Neural progenitor cell (in vitro differentiated cells): ENCODE measurements at regions not wholly inside any gene's neighbourhood (a gene's known extent, or its start where the extent isn't known, plus 50 kb on each side); places are given as distances from the start of the nearest gene placed in this dataset.

ENCODE experiments used
- DNase-seq: peaks from one replicate; pipeline ENCODE4 v3.0.0-alpha.2; 2016; ENCODE audit warnings: low spot score
- H2AFZ ChIP-seq: fragments of 200-600 bp; sonication (generic); replicated peaks from 2 replicates; pipeline ENCODE4 v1.6.1; 2016; ENCODE audit warnings: antibody characterized with exemption
- H3F3A ChIP-seq: fragments of 200-600 bp; sonication (generic); 2 replicates; pipeline ENCODE4 v1.6.1; 2016; ENCODE audit warnings: antibody characterized with exemption, low read depth
- H3K27ac ChIP-seq: fragments of 200-600 bp; sonication (generic); 2 replicates; pipeline ENCODE4 v1.5.1; 2016; ENCODE audit warnings: mild to moderate bottlenecking
- H3K27me3 ChIP-seq: fragments of 200-600 bp; sonication (generic); 2 replicates; pipeline ENCODE4 v1.6.1; 2016; ENCODE audit warnings: mild to moderate bottlenecking, moderate library complexity
- H3K36me3 ChIP-seq: fragments of 200-600 bp; sonication (generic); 2 replicates; pipeline ENCODE4 v1.5.1; 2016
- H3K4me1 ChIP-seq: fragments of 200-600 bp; sonication (generic); 2 replicates; pipeline ENCODE4 v1.6.1; 2016; ENCODE audit warnings: mixed run types
- H3K4me2 ChIP-seq: fragments of 200-600 bp; sonication (generic); 2 replicates; pipeline ENCODE4 v1.6.1; 2016
- H3K4me3 ChIP-seq: fragments of 200-600 bp; sonication (generic); 2 replicates; pipeline ENCODE4 v1.5.1; 2016
- H3K79me2 ChIP-seq: fragments of 200-600 bp; sonication (generic); 2 replicates; pipeline ENCODE4 v1.6.1; 2016; ENCODE audit warnings: low read depth
- H3K9ac ChIP-seq: fragments of 200-600 bp; sonication (generic); 2 replicates; pipeline ENCODE4 v1.6.1; 2016
- H3K9me3 ChIP-seq: fragments of 200-600 bp; sonication (generic); 2 replicates; pipeline ENCODE4 v1.5.1; 2016; ENCODE audit warnings: low read depth
- H4K20me1 ChIP-seq: fragments of 200-600 bp; sonication (generic); 2 replicates; pipeline ENCODE4 v1.6.1; 2016; ENCODE audit warnings: low read depth
- H3K27ac Mint-ChIP-seq: 3 replicates; pipeline ENCODE4 v1.8.0; 2021; ENCODE audit warnings: mixed read lengths
- H3K27me3 Mint-ChIP-seq: 2 replicates; pipeline ENCODE4 v1.8.0; 2022; ENCODE audit warnings: low read depth, mild to moderate bottlenecking, inconsistent platforms, moderate library complexity, mixed read lengths; ENCODE audit not compliant: insufficient read depth
- H3K36me3 Mint-ChIP-seq: 3 replicates; pipeline ENCODE4 v1.8.0; 2021; ENCODE audit warnings: mixed read lengths
- H3K4me1 Mint-ChIP-seq: 3 replicates; pipeline ENCODE4 v1.8.0; 2021; ENCODE audit warnings: mixed read lengths
- H3K4me3 Mint-ChIP-seq: 3 replicates; pipeline ENCODE4 v1.8.0; 2021; ENCODE audit warnings: mild to moderate bottlenecking, moderate library complexity, mixed read lengths
- H3K9me3 Mint-ChIP-seq: 3 replicates; pipeline ENCODE4 v1.8.0; 2020; ENCODE audit warnings: mixed read lengths
- EZH2 ChIP-seq: fragments of 200-600 bp; sonication (generic); IDR thresholded peaks from 2 replicates; pipeline ENCODE4 v1.6.1; 2017; ENCODE audit warnings: antibody characterized with exemption, mild to moderate bottlenecking, moderate library complexity
- EZH2phosphoT487 ChIP-seq: fragments of 200-600 bp; sonication (generic); IDR thresholded peaks from 2 replicates; pipeline ENCODE4 v1.6.1; 2017; ENCODE audit warnings: antibody characterized with exemption
- TF ChIP-seq, protein P1 (sequence below): fragments of 200-600 bp; sonication (generic); IDR thresholded peaks from 2 replicates; pipeline ENCODE4 v1.5.1; 2017; ENCODE audit warnings: antibody characterized with exemption, mild to moderate bottlenecking

DNA sequence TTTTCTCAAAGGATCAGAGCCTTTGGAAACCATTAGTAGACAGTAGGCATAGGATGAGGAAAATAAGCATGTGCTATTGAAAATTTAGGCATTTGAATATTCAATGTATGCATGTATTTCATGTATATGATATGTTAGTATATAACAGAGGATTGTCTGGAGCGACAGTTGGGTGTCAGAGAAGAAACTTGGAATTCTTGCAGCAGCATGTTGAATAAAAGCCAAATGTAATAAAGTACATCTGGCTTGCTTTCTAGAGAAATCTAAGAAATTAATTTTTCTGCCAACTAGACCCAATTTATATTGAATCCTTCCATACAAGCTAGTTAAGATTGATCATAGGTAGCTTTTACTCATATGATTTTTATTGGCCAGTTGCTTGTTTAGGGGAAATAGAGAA lies 578.8 kb downstream of the CDH11 start:
- Histone ChIP-seq H2AFZ (no peak overlapping the region), H3K4me1 (peaks cover 20% of the 10 kb centered on the region), H3K9me3 (no peaks in the 10 kb centered on the region), H3K27me3 (no peaks in the 10 kb centered on the region), H3K79me2 (no peaks in the 10 kb centered on the region), H4K20me1 (no peaks in the 10 kb centered on the region), H3F3A (peaks cover 15% of the 10 kb centered on the region), H3K27ac (no peak overlapping the region), H3K36me3 (peaks cover 5% of the 10 kb centered on the region), H3K4me3 (no peak overlapping the region), H3K4me2 (no peak overlapping the region), H3K9ac (no peak overlapping the region)
- TF ChIP-seq, protein P1, sequence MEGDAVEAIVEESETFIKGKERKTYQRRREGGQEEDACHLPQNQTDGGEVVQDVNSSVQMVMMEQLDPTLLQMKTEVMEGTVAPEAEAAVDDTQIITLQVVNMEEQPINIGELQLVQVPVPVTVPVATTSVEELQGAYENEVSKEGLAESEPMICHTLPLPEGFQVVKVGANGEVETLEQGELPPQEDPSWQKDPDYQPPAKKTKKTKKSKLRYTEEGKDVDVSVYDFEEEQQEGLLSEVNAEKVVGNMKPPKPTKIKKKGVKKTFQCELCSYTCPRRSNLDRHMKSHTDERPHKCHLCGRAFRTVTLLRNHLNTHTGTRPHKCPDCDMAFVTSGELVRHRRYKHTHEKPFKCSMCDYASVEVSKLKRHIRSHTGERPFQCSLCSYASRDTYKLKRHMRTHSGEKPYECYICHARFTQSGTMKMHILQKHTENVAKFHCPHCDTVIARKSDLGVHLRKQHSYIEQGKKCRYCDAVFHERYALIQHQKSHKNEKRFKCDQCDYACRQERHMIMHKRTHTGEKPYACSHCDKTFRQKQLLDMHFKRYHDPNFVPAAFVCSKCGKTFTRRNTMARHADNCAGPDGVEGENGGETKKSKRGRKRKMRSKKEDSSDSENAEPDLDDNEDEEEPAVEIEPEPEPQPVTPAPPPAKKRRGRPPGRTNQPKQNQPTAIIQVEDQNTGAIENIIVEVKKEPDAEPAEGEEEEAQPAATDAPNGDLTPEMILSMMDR: no peak
- TF ChIP-seq EZH2phosphoT487: no peak
- TF ChIP-seq EZH2: no peak
- no peak for DNase-seq
- peaks cover 4% of the 10 kb centered on the region for H3K27me3 Mint-ChIP-seq
- H3K36me3 Mint-ChIP-seq: no peaks in the 10 kb centered on the region
- no peak overlapping the region for H3K27ac Mint-ChIP-seq
- H3K4me3 Mint-ChIP-seq: no peak overlapping the region
- peaks cover 4% of the 10 kb centered on the region for H3K9me3 Mint-ChIP-seq
- peaks cover 7% of the 10 kb centered on the region for H3K4me1 Mint-ChIP-seq

DNA sequence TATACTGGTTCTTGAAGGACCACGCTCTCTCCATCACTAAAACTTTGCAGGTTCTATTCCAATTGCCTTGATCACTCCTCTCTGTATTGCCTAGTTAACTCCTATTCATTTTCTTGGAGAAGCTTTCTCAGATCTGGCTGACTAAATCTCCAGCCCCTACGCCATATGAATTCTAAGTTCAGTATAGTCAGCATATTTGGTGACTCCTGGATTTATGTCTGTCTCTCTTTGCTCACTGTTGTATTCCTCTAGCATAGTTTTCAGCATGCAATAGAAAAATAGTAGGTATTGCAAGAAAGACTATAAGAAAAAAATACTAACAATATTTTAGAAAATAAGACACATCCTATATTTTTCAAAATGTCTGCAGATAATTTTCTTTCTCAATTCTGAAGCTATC lies 579.7 kb downstream of the CDH11 start:
- Mint-ChIP-seq H3K27me3 (no peaks in the 10 kb centered on the region), H3K9me3 (peaks cover 4% of the 10 kb centered on the region), H3K27ac (no peak overlapping the region), H3K4me3 (no peak overlapping the region), H3K36me3 (no peaks in the 10 kb centered on the region), H3K4me1 (peaks cover 7% of the 10 kb centered on the region)
- H2AFZ ChIP-seq: no peak overlapping the region
- H3F3A ChIP-seq: peaks cover 15% of the 10 kb centered on the region
- H3K4me2 ChIP-seq: no peak overlapping the region
- H3K9ac ChIP-seq: no peak overlapping the region
- no peak overlapping the region for H3K4me3 ChIP-seq
- no peak overlapping the region for H3K27ac ChIP-seq
- H3K79me2 ChIP-seq: no peaks in the 10 kb centered on the region
- no peaks in the 10 kb centered on the region for H4K20me1 ChIP-seq
- peaks cover 5% of the 10 kb centered on the region for H3K36me3 ChIP-seq
- H3K4me1 ChIP-seq: peaks cover 20% of the 10 kb centered on the region
- H3K9me3 ChIP-seq: no peaks in the 10 kb centered on the region
- no peak for DNase-seq
- TF ChIP-seq EZH2phosphoT487 (no peak), EZH2 (no peak)
- TF ChIP-seq, protein P1: no peak
- H3K27me3 ChIP-seq: no peaks in the 10 kb centered on the region

DNA sequence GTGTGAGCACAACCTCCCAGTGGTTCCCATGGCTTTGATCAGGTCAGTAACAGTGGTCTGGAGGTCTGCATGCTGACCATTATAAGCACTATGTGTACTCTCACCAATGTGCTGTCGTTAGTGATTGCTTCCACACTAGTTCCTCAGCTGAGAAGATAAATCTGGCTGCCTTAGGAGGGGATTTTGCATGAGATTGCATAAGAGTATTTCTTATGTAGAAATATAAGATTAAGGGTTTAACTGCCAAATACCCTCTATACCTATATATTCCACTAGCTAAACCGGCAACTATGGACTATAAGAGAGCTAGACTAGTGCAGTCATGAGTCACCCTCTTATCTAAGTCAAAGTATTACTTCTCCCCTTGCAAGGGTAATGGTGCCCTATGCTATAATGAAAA lies 580.2 kb downstream of the CDH11 start:
- Histone ChIP-seq H3K9ac (no peak overlapping the region), H3F3A (peaks cover 15% of the 10 kb centered on the region), H2AFZ (no peak overlapping the region), H3K4me1 (peaks cover 20% of the 10 kb centered on the region), H3K4me2 (no peak overlapping the region), H3K9me3 (no peaks in the 10 kb centered on the region), H3K36me3 (peaks cover 5% of the 10 kb centered on the region), H3K4me3 (no peak overlapping the region), H3K27me3 (no peaks in the 10 kb centered on the region), H3K27ac (no peak overlapping the region), H3K79me2 (no peaks in the 10 kb centered on the region), H4K20me1 (no peaks in the 10 kb centered on the region)
- H3K36me3 Mint-ChIP-seq: no peaks in the 10 kb centered on the region
- peaks cover 4% of the 10 kb centered on the region for H3K9me3 Mint-ChIP-seq
- DNase-seq: no peak
- H3K4me3 Mint-ChIP-seq: no peak overlapping the region
- H3K27ac Mint-ChIP-seq: no peak overlapping the region
- H3K4me1 Mint-ChIP-seq: peaks cover 7% of the 10 kb centered on the region
- TF ChIP-seq EZH2 (no peak), EZH2phosphoT487 (no peak)
- TF ChIP-seq, protein P1: no peak
- no peaks in the 10 kb centered on the region for H3K27me3 Mint-ChIP-seq

DNA sequence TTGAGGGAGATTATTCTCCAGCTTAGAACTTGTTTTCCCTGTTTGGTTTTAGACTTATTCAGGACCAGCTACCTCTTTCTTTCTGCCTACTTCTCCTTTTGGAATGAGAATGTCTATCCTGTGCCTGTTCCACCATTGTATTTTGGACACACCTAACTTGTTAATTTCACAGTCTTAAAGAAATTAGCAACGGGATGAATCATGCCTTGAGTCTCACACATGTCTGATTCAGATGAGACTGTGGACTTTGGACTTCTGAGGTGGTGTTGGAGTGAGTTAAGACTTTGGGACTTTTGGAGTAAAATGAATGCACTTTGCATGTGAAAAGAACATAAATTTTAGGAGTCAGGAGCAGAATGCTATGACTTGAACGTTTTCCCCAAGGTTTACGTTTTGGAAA lies 581.4 kb downstream of the CDH11 start:
- Mint-ChIP-seq H3K9me3 (peaks cover 2% of the 10 kb centered on the region), H3K4me3 (no peak overlapping the region), H3K27me3 (no peaks in the 10 kb centered on the region), H3K27ac (no peak overlapping the region), H3K4me1 (peaks cover 7% of the 10 kb centered on the region), H3K36me3 (no peaks in the 10 kb centered on the region)
- Histone ChIP-seq H3K36me3 (no peaks in the 10 kb centered on the region), H3K4me3 (no peak overlapping the region), H4K20me1 (no peaks in the 10 kb centered on the region), H3K79me2 (no peaks in the 10 kb centered on the region), H3F3A (peaks cover 14% of the 10 kb centered on the region), H3K9ac (no peak overlapping the region), H2AFZ (no peak overlapping the region), H3K27me3 (no peaks in the 10 kb centered on the region), H3K4me1 (peaks cover 19% of the 10 kb centered on the region), H3K9me3 (no peaks in the 10 kb centered on the region), H3K27ac (no peak overlapping the region), H3K4me2 (no peak overlapping the region)
- TF ChIP-seq EZH2: no peak
- DNase-seq: no peak
